Ascending aorta (tissue), 2 donors: ENCODE measurements at regions not wholly inside any gene's neighbourhood (a gene's known extent, or its start where the extent isn't known, plus 50 kb on each side); places are given as distances from the start of the nearest gene placed in this dataset.

Experiments used
- DNase-seq, 2 donors: peaks; one replicate each; pipeline ENCODE4 v3.0.0-alpha.2; 2019; ENCODE audit warnings: low spot score in 2 of 2
- H3K27ac ChIP-seq, 2 donors: fragments of 200-600 bp; sonication (generic); one replicate each; pipeline ENCODE4 v1.5.1; 2016 to 2017; ENCODE audit warnings: mild to moderate bottlenecking in 1 of 2
- H3K27me3 ChIP-seq: fragments of 200-600 bp; sonication (generic); one replicate; pipeline ENCODE4 v1.5.1; 2017
- H3K36me3 ChIP-seq, 2 donors: fragments of 200-600 bp; sonication (generic); one replicate each; pipeline ENCODE4 v1.5.1; 2016
- H3K4me1 ChIP-seq, 2 donors: fragments of 200-600 bp; sonication (generic); one replicate each; pipeline ENCODE4 v1.5.1; 2016 to 2017; ENCODE audit warnings: mild to moderate bottlenecking in 1 of 2
- H3K4me3 ChIP-seq, 2 donors: fragments of 200-600 bp; sonication (generic); one replicate each; pipeline ENCODE4 v1.5.1; 2016 to 2017; ENCODE audit warnings: mild to moderate bottlenecking in 1 of 2
- H3K9me3 ChIP-seq, 2 donors: fragments of 200-600 bp; sonication (generic); one replicate each; pipeline ENCODE4 v1.5.1; 2016
- intact Hi-C: fragments of 100-400 bp; cut with DNase I; formaldehyde crosslinking; loops from one replicate; pipeline ENCODE4 v1.15.1; 2023
- TF ChIP-seq, protein P1 (sequence below), 3 experiments: fragments of 200-600 bp in 2 of 3; fragments of 450-650 bp in 1 of 3; sonication (generic) in 2 of 3; IDR thresholded peaks; one replicate each; pipeline ENCODE4 v1.5.1; 2016 to 2019; ENCODE audit warnings: antibody characterized with exemption in 3 of 3, mild to moderate bottlenecking in 1 of 3, moderate library complexity in 1 of 3

DNA sequence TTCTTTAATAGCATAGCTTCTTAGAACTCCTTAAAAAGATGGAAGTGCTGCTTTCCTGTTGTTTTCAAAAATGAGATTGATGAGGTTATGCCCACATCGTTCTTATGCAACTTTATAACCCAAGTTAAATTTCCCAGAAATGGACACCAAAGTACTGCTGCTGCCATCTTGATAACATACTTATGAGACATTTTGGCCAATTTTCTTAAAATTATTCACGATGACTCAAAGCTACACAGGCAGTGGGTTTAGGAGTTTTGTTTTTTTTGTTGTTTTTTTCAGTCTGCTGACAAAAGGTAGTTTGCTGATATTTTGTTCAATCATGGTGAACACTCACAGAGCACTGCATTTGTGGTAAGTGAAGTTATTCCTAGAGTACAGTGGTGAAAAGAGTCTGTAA lies 54.9 kb upstream of the RFC3 start:
- no peaks in the 10 kb centered on the region for H3K4me1 ChIP-seq
- H3K36me3 ChIP-seq, result no peaks in the 10 kb centered on the region
- TF ChIP-seq, protein P1, sequence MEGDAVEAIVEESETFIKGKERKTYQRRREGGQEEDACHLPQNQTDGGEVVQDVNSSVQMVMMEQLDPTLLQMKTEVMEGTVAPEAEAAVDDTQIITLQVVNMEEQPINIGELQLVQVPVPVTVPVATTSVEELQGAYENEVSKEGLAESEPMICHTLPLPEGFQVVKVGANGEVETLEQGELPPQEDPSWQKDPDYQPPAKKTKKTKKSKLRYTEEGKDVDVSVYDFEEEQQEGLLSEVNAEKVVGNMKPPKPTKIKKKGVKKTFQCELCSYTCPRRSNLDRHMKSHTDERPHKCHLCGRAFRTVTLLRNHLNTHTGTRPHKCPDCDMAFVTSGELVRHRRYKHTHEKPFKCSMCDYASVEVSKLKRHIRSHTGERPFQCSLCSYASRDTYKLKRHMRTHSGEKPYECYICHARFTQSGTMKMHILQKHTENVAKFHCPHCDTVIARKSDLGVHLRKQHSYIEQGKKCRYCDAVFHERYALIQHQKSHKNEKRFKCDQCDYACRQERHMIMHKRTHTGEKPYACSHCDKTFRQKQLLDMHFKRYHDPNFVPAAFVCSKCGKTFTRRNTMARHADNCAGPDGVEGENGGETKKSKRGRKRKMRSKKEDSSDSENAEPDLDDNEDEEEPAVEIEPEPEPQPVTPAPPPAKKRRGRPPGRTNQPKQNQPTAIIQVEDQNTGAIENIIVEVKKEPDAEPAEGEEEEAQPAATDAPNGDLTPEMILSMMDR (IDR thresholded peaks at IDR 0.05), result no peak
- H3K27me3 ChIP-seq, result no peaks in the 10 kb centered on the region
- no peak overlapping the region for H3K27ac ChIP-seq
- intact Hi-C loops, result no loop called here
- no peak for DNase-seq
- no peaks in the 10 kb centered on the region for H3K9me3 ChIP-seq
- H3K4me3 ChIP-seq, result no peak overlapping the region

DNA sequence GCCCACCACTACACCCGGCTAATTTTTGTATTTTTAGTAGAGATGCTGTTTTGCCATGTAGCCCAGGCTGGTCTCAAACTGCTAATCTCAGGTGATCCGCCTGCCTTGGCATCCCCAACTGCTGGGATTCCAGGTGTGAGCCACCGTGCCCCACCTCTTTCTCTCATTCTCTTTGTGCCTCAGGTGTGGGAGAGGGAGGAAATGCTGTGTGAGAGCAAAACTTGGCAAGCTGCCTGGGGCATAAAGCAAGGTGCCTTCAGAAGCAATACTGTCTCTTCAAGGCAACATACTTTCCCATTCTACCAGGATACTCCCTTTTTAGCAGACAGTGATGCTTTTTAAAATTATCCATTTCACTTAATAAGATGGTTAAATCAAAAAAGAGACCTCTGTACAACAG lies 53.2 kb upstream of the RFC3 start:
- Histone ChIP-seq H3K36me3 (no peaks in the 10 kb centered on the region), H3K9me3 (no peaks in the 10 kb centered on the region), H3K4me3 (no peak overlapping the region), H3K4me1 (no peaks in the 10 kb centered on the region), H3K27me3 (no peaks in the 10 kb centered on the region), H3K27ac (no peak overlapping the region)
- intact Hi-C loops, result no loop called here
- TF ChIP-seq, protein P1 (IDR thresholded peaks at IDR 0.05), result no peak
- no peak for DNase-seq

DNA sequence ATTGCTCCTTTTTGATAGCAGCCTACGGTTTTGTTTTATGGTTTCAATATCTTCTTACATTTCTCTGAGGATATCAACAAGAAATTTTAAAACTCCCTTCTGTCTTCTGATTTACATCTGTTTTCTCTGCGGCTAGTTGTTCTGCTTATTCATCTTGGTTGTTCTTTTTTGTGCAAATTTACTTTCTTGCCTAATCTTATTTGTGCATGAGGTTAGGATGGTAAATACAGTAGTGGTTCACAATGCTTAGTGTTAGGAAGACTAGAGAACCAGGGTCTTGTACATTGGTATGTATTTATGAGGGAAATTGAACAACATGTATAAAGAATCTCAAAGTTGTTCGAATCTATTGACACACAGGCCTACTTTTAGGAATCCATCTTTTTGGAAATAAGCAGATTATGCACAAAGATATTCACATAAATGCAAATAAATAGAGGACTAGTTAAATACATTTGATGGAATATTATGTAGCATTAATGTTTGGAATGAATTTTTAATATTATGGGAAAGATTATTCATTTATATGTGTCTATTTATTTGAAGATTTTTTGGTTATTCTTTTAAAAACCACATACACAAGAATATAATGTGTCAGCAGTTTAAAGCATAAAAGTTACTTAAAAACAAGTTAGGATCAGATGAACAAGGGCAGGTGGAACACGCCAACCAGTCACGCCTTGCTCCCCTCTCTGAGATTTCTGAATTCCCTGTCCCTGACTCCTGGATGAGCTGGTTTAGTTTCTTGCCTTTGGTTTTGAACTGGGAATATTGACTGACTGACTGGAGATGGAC lies 51.4 kb upstream of the RFC3 start:
- H3K36me3 ChIP-seq, result no peaks in the 10 kb centered on the region
- H3K27ac ChIP-seq, result no peak overlapping the region
- intact Hi-C loops, result no loop called here

DNA sequence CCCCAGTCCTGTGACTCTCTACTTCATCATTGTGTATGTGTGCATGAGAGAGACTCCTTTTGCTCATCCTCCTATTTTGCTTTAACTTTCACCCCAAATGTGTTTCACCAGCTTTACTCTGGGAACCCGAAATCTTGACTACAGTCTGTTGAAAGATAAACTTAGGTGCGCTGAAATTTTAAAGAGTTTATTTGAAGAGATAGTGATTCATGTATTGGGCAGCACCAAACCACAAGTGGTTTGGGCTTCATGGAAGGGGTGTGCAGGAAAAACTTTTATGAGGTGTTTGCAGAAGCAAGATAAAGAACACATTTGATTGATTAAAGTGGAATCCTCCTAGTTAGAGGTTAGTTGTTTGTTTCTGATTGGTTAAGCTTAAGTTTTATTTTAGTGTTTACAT lies 50.8 kb upstream of the RFC3 start:
- TF ChIP-seq, protein P1 (IDR thresholded peaks at IDR 0.05), result no peak
- no peak overlapping the region for H3K4me3 ChIP-seq
- H3K4me1 ChIP-seq, result no peaks in the 10 kb centered on the region
- no peaks in the 10 kb centered on the region for H3K9me3 ChIP-seq
- no peak for DNase-seq
- no peaks in the 10 kb centered on the region for H3K27me3 ChIP-seq
- H3K36me3 ChIP-seq, result no peaks in the 10 kb centered on the region
- intact Hi-C loops, result no loop called here
- no peak overlapping the region for H3K27ac ChIP-seq

More for the DNA sequence above, 51.4 kb upstream of the RFC3 start:
- no peak for DNase-seq
- TF ChIP-seq, protein P1 (IDR thresholded peaks at IDR 0.05), result no peak
- H3K9me3 ChIP-seq, result no peaks in the 10 kb centered on the region
- no peaks in the 10 kb centered on the region for H3K27me3 ChIP-seq
- H3K4me3 ChIP-seq, result no peak overlapping the region
- H3K4me1 ChIP-seq, result no peaks in the 10 kb centered on the region
